ENCODE measurements at regions not wholly inside any gene's neighbourhood (a gene's known extent, or its start where the extent isn't known, plus 50 kb on each side); places are given as distances from the start of the nearest gene placed in this dataset.

DNA sequence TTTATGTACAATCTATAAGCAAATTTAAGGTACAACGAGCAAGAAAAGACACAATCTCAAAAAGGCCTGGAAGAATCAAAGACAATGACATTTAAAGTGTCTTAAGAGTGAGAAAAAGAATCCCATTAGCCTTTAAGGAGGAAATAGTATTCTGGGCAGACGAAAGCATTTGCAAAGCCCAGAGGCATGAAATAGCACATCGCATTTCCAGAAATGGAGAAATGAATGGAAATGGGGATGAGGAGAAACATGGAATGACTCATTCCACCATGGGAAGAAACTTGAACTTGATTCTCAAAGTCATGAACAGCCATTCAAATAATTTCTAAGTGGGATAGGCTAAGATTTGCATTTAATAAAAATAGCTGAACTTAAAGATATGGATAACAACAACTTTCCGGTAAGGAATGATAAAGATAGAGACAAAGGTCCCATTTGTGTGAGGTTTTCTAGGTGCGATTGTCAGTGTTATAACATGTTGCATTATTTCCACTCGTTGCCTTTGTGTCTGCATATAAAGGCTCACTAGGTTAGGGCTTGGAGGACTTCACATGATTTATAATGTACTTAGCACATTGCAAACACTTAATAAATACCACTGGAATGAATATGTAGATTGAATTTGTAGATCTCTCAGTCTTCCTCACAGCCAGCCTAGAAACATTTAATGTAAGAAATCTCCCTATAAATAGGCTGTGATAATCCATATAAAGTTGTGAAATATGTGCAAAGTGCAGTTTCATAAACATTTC lies 310.3 kb upstream of the KLF6 start:
- Mint-ChIP-seq H3K4me3 (ENCODE audit: low read depth, unreplicated experiment) (no peak overlapping the region), H3K27ac (ENCODE audit: unreplicated experiment) (no peak overlapping the region), H3K27me3 (ENCODE audit: unreplicated experiment) (no peaks in the 10 kb centered on the region), H3K9me3 (ENCODE audit: low read depth, unreplicated experiment) (no peaks in the 10 kb centered on the region), H3K4me1 (ENCODE audit: low read depth, unreplicated experiment) (no peaks in the 10 kb centered on the region), H3K36me3 (ENCODE audit: insufficient read depth, unreplicated experiment) (no peaks in the 10 kb centered on the region)
- BruUV-seq (replicated peaks), result no TSS peak
- TF ChIP-seq, protein P1, sequence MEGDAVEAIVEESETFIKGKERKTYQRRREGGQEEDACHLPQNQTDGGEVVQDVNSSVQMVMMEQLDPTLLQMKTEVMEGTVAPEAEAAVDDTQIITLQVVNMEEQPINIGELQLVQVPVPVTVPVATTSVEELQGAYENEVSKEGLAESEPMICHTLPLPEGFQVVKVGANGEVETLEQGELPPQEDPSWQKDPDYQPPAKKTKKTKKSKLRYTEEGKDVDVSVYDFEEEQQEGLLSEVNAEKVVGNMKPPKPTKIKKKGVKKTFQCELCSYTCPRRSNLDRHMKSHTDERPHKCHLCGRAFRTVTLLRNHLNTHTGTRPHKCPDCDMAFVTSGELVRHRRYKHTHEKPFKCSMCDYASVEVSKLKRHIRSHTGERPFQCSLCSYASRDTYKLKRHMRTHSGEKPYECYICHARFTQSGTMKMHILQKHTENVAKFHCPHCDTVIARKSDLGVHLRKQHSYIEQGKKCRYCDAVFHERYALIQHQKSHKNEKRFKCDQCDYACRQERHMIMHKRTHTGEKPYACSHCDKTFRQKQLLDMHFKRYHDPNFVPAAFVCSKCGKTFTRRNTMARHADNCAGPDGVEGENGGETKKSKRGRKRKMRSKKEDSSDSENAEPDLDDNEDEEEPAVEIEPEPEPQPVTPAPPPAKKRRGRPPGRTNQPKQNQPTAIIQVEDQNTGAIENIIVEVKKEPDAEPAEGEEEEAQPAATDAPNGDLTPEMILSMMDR (IDR thresholded peaks at IDR 0.05; ENCODE audit: unreplicated experiment), result no peak
- intact Hi-C loops (cut with micrococcal nuclease; ENCODE audit: unreplicated experiment), result no loop called here
- CTCF ChIA-PET, result no interaction called here
- no peak for DNase-seq

DNA sequence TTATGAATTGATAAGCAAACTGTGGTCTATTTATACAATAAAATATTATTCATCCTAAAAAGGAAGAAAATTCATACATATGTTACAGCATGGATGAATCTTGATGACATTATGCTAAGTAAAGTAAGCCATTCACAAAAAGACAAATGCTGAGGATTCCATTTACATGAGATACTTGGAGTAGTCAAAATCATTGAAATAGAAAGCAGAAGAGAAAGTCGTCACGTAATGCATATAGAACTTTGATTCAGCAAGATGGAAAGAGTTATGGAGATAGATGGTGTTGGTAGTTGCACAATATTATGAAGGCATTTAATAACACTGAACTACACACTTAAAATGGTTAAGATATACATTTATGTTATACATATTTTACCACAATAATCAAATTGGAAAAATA lies 309.7 kb upstream of the KLF6 start:
- Mint-ChIP-seq H3K4me3 (ENCODE audit: low read depth, unreplicated experiment) (no peak overlapping the region), H3K9me3 (ENCODE audit: low read depth, unreplicated experiment) (no peaks in the 10 kb centered on the region), H3K4me1 (ENCODE audit: low read depth, unreplicated experiment) (no peaks in the 10 kb centered on the region), H3K27ac (ENCODE audit: unreplicated experiment) (no peak overlapping the region), H3K36me3 (ENCODE audit: insufficient read depth, unreplicated experiment) (no peaks in the 10 kb centered on the region), H3K27me3 (ENCODE audit: unreplicated experiment) (no peaks in the 10 kb centered on the region)
- no peak for DNase-seq
- TF ChIP-seq, protein P1 (IDR thresholded peaks at IDR 0.05; ENCODE audit: unreplicated experiment), result no peak
- CTCF ChIA-PET, result no interaction called here
- intact Hi-C loops (cut with micrococcal nuclease; ENCODE audit: unreplicated experiment), result no loop called here
- BruUV-seq (replicated peaks), result no TSS peak

DNA sequence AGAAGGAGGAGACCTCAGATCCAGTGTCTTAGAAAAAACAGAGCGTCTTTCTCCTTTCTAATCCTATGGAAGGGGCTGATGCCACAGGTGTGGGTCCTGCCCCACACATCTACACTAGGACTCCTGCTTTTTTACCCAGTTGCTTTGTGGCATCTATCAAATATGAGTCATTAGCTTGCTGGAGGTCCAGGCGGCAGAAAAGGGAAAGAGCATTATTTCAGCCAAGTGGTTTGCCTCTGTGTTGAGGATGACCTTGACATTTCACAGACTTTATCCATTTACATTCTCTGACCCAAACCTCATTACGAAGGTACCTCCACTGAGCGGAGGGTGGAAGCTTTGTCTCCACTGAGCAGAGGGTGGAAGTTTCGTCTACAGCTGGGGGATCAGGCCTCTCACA lies 308.4 kb upstream of the KLF6 start:
- H3K27me3 Mint-ChIP-seq (ENCODE audit: unreplicated experiment), result no peaks in the 10 kb centered on the region
- H3K36me3 Mint-ChIP-seq (ENCODE audit: insufficient read depth, unreplicated experiment), result no peaks in the 10 kb centered on the region
- CTCF ChIA-PET, result no interaction called here
- BruUV-seq (replicated peaks), result no TSS peak
- H3K4me1 Mint-ChIP-seq (ENCODE audit: low read depth, unreplicated experiment), result no peaks in the 10 kb centered on the region
- TF ChIP-seq, protein P1 (IDR thresholded peaks at IDR 0.05; ENCODE audit: unreplicated experiment), result no peak
- H3K9me3 Mint-ChIP-seq (ENCODE audit: low read depth, unreplicated experiment), result no peaks in the 10 kb centered on the region
- no peak overlapping the region for H3K4me3 Mint-ChIP-seq (ENCODE audit: low read depth, unreplicated experiment)
- intact Hi-C loops (cut with micrococcal nuclease; ENCODE audit: unreplicated experiment), result no loop called here
- no peak for DNase-seq
- no peak overlapping the region for H3K27ac Mint-ChIP-seq (ENCODE audit: unreplicated experiment)

DNA sequence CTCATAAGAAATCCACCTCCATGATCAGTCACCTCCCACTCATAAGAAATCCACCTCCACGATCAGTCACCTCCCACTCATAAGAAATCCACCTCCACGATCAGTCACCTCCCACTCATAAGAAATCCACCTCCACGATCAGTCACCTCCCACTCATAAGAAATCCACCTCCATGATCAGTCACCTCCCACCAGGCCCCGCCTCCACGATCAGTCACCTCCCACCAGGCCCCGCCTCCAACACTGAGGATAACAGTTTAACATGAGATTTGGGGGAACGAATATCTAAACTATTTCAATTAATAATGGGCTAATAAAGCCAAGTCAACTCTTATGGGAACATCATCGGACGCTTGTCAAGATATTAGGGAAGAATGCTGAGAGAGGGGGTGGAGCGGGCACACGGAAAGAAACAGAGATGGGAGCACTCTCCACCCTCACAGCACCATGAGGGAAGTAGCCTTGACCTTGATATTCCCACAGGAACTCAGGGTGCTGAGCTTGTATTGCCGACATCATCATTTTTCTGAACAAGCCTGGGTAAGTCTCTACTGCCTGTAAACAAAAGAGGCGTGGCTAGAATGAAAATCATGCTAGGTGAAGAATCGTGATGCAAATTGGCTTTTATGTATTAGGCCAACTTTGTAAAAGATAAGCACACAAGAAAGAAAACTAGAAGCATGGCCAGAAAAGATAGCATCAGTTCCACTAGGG lies 303.5 kb upstream of the KLF6 start:
- no TSS peak for BruUV-seq (replicated peaks)
- Mint-ChIP-seq H3K4me1 (ENCODE audit: low read depth, unreplicated experiment) (no peaks in the 10 kb centered on the region), H3K27ac (ENCODE audit: unreplicated experiment) (no peak overlapping the region), H3K9me3 (ENCODE audit: low read depth, unreplicated experiment) (no peaks in the 10 kb centered on the region), H3K27me3 (ENCODE audit: unreplicated experiment) (peaks cover 12% of the 10 kb centered on the region), H3K4me3 (ENCODE audit: low read depth, unreplicated experiment) (no peak overlapping the region), H3K36me3 (ENCODE audit: insufficient read depth, unreplicated experiment) (no peaks in the 10 kb centered on the region)
- CTCF ChIA-PET, result no interaction called here
- DNase-seq, result no peak
- intact Hi-C loops (cut with micrococcal nuclease; ENCODE audit: unreplicated experiment), result no loop called here
- TF ChIP-seq, protein P1 (IDR thresholded peaks at IDR 0.05; ENCODE audit: unreplicated experiment), result no peak

All from Calu3 (cell line).